ENCODE measurements at regions not wholly inside any gene's neighbourhood (a gene's known extent, or its start where the extent isn't known, plus 50 kb on each side); places are given as distances from the start of the nearest gene placed in this dataset.
"Not testable (repeated sequence)": the region's sequence is repeated elsewhere in the genome, so short reads cannot be mapped to it uniquely, and the experiment has no call there.

GRCh38 chr10:129063212-129063611, 403.8 kb upstream of the MGMT start:
- DNase-seq = no peak

GRCh38 chr10:129063877-129064276, 403.2 kb upstream of the MGMT start:
- no peak for DNase-seq

- DNase-seq = not testable (repeated sequence)
Measured at GRCh38 chr10:129066529-129066928, 400.5 kb upstream of the MGMT start.

- not testable (repeated sequence) for DNase-seq
Measured at GRCh38 chr10:129071411-129071810, 395.6 kb upstream of the MGMT start.

- no peak for DNase-seq
Measured at GRCh38 chr10:129074939-129075338, 392.1 kb upstream of the MGMT start.

- no peak for DNase-seq
Measured at GRCh38 chr10:129075508-129075907, 391.5 kb upstream of the MGMT start.

- DNase-seq = no peak
Measured at GRCh38 chr10:129075927-129076326, 391.1 kb upstream of the MGMT start.

- no peak for DNase-seq
Measured at GRCh38 chr10:129078346-129078745, 388.7 kb upstream of the MGMT start.

GRCh38 chr10:129078746-129079145, 388.3 kb upstream of the MGMT start:
- DNase-seq = no peak

GRCh38 chr10:129079705-129080104, 387.3 kb upstream of the MGMT start:
- DNase-seq = no peak

- DNase-seq = no peak
Measured at GRCh38 chr10:129085811-129086210, 381.2 kb upstream of the MGMT start.

- no peak for DNase-seq
Measured at GRCh38 chr10:129089341-129089740, 377.7 kb upstream of the MGMT start.

GRCh38 chr10:129090165-129090564, 376.9 kb upstream of the MGMT start:
- no peak for DNase-seq

GRCh38 chr10:129090618-129091366, 376.2 kb upstream of the MGMT start:
- DNase-seq = no peak

GRCh38 chr10:129093641-129094040, 373.4 kb upstream of the MGMT start:
- DNase-seq = no peak

GRCh38 chr10:129094233-129094632, 372.8 kb upstream of the MGMT start:
- DNase-seq = no peak

GRCh38 chr10:129094861-129095260, 372.2 kb upstream of the MGMT start:
- no peak for DNase-seq

GRCh38 chr10:129095680-129096064, 371.4 kb upstream of the MGMT start:
- no peak for DNase-seq

GRCh38 chr10:129096065-129096984, 370.7 kb upstream of the MGMT start:
- no peak for DNase-seq

GRCh38 chr10:129097776-129098330, 369.2 kb upstream of the MGMT start:
- no peak for DNase-seq

GRCh38 chr10:129098517-129098916, 368.5 kb upstream of the MGMT start:
- DNase-seq = no peak

GRCh38 chr10:129099486-129099885, 367.6 kb upstream of the MGMT start:
- DNase-seq = no peak

GRCh38 chr10:129099992-129100391, 367.0 kb upstream of the MGMT start:
- no peak for DNase-seq

Data from NCI-H187 (cell line).